Pancreas (tissue), 10 donors: ENCODE measurements at regions not wholly inside any gene's neighbourhood (a gene's known extent, or its start where the extent isn't known, plus 50 kb on each side); places are given as distances from the start of the nearest gene placed in this dataset.

Experiments used
- ATAC-seq, 4 donors: fragments of 200-7000 bp; cut with Tn5 transposase; one replicate each; pipeline versions ENCODE4 v1.8.0 to v1.9.1; 2020; ENCODE audit warnings: mild to moderate bottlenecking in 4 of 4, moderate library complexity in 4 of 4
- DNase-seq, 6 donors: peaks; one replicate each; pipeline ENCODE4 v3.0.0-alpha.2; 2020
- FAIRE-seq: peaks from 2 replicates; lab custom pipeline; 2012; peaks lifted over from hg19 to GRCh38; lab: Jason Lieb, UNC
- H3K27ac ChIP-seq, 4 donors: fragments of 200-600 bp; sonication (generic); 1 replicate in 3 of 4; 2 replicates in 1 of 4; pipeline versions ENCODE4 v1.5.0 to v1.8.0; 2020
- H3K27me3 ChIP-seq, 4 donors: fragments of 200-600 bp; one replicate each; pipeline ENCODE4 v1.8.0; 2021
- H3K36me3 ChIP-seq, 3 donors: fragments of 200-600 bp; sonication (generic) in 1 of 3; one replicate each; pipeline versions ENCODE4 v1.5.0 to v1.8.0; 2020 to 2021
- H3K4me1 ChIP-seq, 3 donors: fragments of 200-600 bp; one replicate each; pipeline ENCODE4 v1.8.0; 2021
- H3K4me3 ChIP-seq, 4 donors: fragments of 200-600 bp; sonication (generic) in 2 of 4; one replicate each; pipeline versions ENCODE4 v1.5.0 to v1.8.0; 2020 to 2021
- H3K9me3 ChIP-seq, 4 donors: fragments of 200-600 bp; one replicate each; pipeline ENCODE4 v1.8.0; 2021
- CTCF ChIP-seq, 4 donors: fragments of 200-600 bp; sonication (generic) in 3 of 4; IDR thresholded peaks; one replicate each; pipeline versions ENCODE4 v1.5.0 to v1.8.0; 2021; ENCODE audit warnings: antibody characterized with exemption in 4 of 4
- WGBS, 2 donors: extraction: QIAGEN DNeasy Blood & Tissue Kit; methylation state at CpG; one replicate each; pipeline ENCODE4 v1.1.7; 2013; 5-methylcytosine and 5-hydroxymethylcytosine counted together
- intact Hi-C, 3 donors: fragments of 100-400 bp; cut with DNase I; formaldehyde crosslinking; loops; one replicate each; pipeline versions ENCODE4 v1.11.1 to v1.14.2; 2022
- donor health status: healthy with polysubstance abuse.
- donor health status: DM: no; HTN: no; CAD: no; lungs with moderate emphysema.
- donor health status: DM: no; HTN: no; CAD: no.
- donor health status: control.
- donor health status: control.
- donor health status: Bipolar disorder and iron deficiency.
- donor health status: DM: yes; HTN: yes; CAD: no.
- donor health status: DM: no; HTN: no; CAD: no.
- donor health status: DM: no; HTN: no; CAD: no.
- donor health status: DM: yes; HTN: yes; CAD: no.

GRCh38 chr4:11119474-11119873 lies 309.2 kb downstream of the HS3ST1 start:
- intact Hi-C loops = no loop called here
- TF ChIP-seq CTCF (IDR thresholded peaks at IDR 0.05) = no peak
- no peak for DNase-seq
- Histone ChIP-seq H3K27ac (no peak overlapping the region), H3K9me3 (no peaks in the 10 kb centered on the region), H3K4me1 (no peaks in the 10 kb centered on the region), H3K27me3 (no peaks in the 10 kb centered on the region), H3K4me3 (no peak overlapping the region), H3K36me3 (no peaks in the 10 kb centered on the region)
- 64 to 77% methylated on average over 1 of the region's 1 CpG for WGBS, 2 donors
- FAIRE-seq = no peak
- ATAC-seq = no peak

- DNase-seq (no peak), FAIRE-seq (no peak), ATAC-seq (no peak)
- H3K27ac ChIP-seq = no peak overlapping the region
- 46 to 54% methylated on average over 2 of the region's 2 CpGs for WGBS, 2 donors
- no peak overlapping the region for H3K4me3 ChIP-seq
- no peaks in the 10 kb centered on the region for H3K27me3 ChIP-seq
- no peaks in the 10 kb centered on the region for H3K9me3 ChIP-seq
- intact Hi-C loops = no loop called here
- no peaks in the 10 kb centered on the region for H3K36me3 ChIP-seq
- TF ChIP-seq CTCF (IDR thresholded peaks at IDR 0.05) = no peak
- no peaks in the 10 kb centered on the region for H3K4me1 ChIP-seq
Observed at GRCh38 chr4:11118513-11118912, 310.2 kb downstream of the HS3ST1 start.

- 55 to 68% methylated on average over 8 of the region's 8 CpGs for WGBS, 2 donors
- DNase-seq (no peak), FAIRE-seq (no peak), ATAC-seq (no peak)
- no peak for TF ChIP-seq CTCF (IDR thresholded peaks at IDR 0.05)
- Histone ChIP-seq H3K4me1 (no peaks in the 10 kb centered on the region), H3K36me3 (no peaks in the 10 kb centered on the region), H3K27ac (no peak overlapping the region), H3K9me3 (no peaks in the 10 kb centered on the region), H3K4me3 (no peak overlapping the region), H3K27me3 (no peaks in the 10 kb centered on the region)
- intact Hi-C loops = no loop called here
Observed at GRCh38 chr4:11116940-11117339, 311.8 kb downstream of the HS3ST1 start.

- no peaks in the 10 kb centered on the region for H3K36me3 ChIP-seq
- H3K9me3 ChIP-seq = no peaks in the 10 kb centered on the region
- intact Hi-C loops = no loop called here
- FAIRE-seq (no peak), DNase-seq (no peak), ATAC-seq (no peak)
- no peak overlapping the region for H3K27ac ChIP-seq
- H3K27me3 ChIP-seq = no peaks in the 10 kb centered on the region
- H3K4me3 ChIP-seq = no peak overlapping the region
- TF ChIP-seq CTCF (IDR thresholded peaks at IDR 0.05) = no peak
- no peaks in the 10 kb centered on the region for H3K4me1 ChIP-seq
- 2 to 5% methylated on average over 2 of the region's 2 CpGs for WGBS, 2 donors
Observed at GRCh38 chr4:11111876-11112275, 316.8 kb downstream of the HS3ST1 start.

- H3K27ac ChIP-seq = no peak overlapping the region
- TF ChIP-seq CTCF (IDR thresholded peaks at IDR 0.05) = no peak
- H3K36me3 ChIP-seq = no peaks in the 10 kb centered on the region
- H3K9me3 ChIP-seq = no peaks in the 10 kb centered on the region
- no peaks in the 10 kb centered on the region for H3K4me1 ChIP-seq
- intact Hi-C loops = no loop called here
- no peak for FAIRE-seq
- WGBS, 2 donors = 33 to 37% methylated on average over 2 of the region's 2 CpGs
- H3K27me3 ChIP-seq = no peaks in the 10 kb centered on the region
- no peak for ATAC-seq
- DNase-seq = no peak
- no peak overlapping the region for H3K4me3 ChIP-seq
Observed at GRCh38 chr4:11111370-11111769, 317.3 kb downstream of the HS3ST1 start.
